Spleen (tissue), 7 donors: ENCODE measurements at regions not wholly inside any gene's neighbourhood (a gene's known extent, or its start where the extent isn't known, plus 50 kb on each side); places are given as distances from the start of the nearest gene placed in this dataset.

Experiments
- CTCF ChIP-seq, 11 experiments: fragments of 200-600 bp in 7 of 11; fragments of 450-650 bp in 4 of 11; sonication (generic) in 4 of 11; IDR thresholded peaks in 8 of 11; conservative IDR thresholded peaks in 3 of 11; 1 replicate in 7 of 11; 2 replicates in 4 of 11; pipeline versions ENCODE4 v1.4.0 to v1.8.0; 2016 to 2021; ENCODE audit warnings: antibody characterized with exemption in 11 of 11, inconsistent platforms in 4 of 11, mild to moderate bottlenecking in 1 of 11
- POLR2A ChIP-seq, 3 donors: fragments of 450-650 bp; IDR thresholded peaks; one replicate each; pipeline ENCODE4 v1.5.1; 2017; ENCODE audit warnings: antibody characterized with exemption in 3 of 3, mild to moderate bottlenecking in 1 of 3
- POLR2AphosphoS5 ChIP-seq, 3 donors: sonication (generic); formaldehyde crosslinking; IDR thresholded peaks; one replicate each; pipeline ENCODE4 v1.5.1; 2017; ENCODE audit warnings: antibody characterized with exemption in 3 of 3
- donor health status: DM: no; HTN: no; CAD: no; lungs with moderate emphysema.
- donor health status: DM: no; HTN: no; CAD: no.
- donor health status: DM: no; HTN: no; CAD: no.

- TF ChIP-seq POLR2A (IDR thresholded peaks at IDR 0.05) (no peak), CTCF (IDR thresholded peaks at IDR 0.05 in 8 of 11, conservative IDR thresholded peaks at IDR 0.05 in 3 of 11) (no peak), POLR2AphosphoS5 (IDR thresholded peaks at IDR 0.05) (no peak)
These were observed 193.1 kb downstream of the SPATA18 start for GRCh38 chr4:52244103-52244775.
